GM18505 (cell line): ENCODE measurements at regions not wholly inside any gene's neighbourhood (a gene's known extent, or its start where the extent isn't known, plus 50 kb on each side); places are given as distances from the start of the nearest gene placed in this dataset.
A peak's percentile ranks its signal among the peaks of the same experiment; 100 is the strongest.

ENCODE experiments used
- ATAC-seq: cut with Tn5 transposase; IDR thresholded peaks from one replicate; pipeline ENCODE4 v1.9.1; 2021; ENCODE audit not compliant: unreplicated experiment
- POLR2A ChIP-seq: IDR thresholded peaks from 4 replicates; pipeline ENCODE4 v1.6.1; 2011; ENCODE audit warnings: borderline replicate concordance; ENCODE audit not compliant: insufficient read depth, insufficient read length; ENCODE audit errors: extremely low read depth

DNA sequence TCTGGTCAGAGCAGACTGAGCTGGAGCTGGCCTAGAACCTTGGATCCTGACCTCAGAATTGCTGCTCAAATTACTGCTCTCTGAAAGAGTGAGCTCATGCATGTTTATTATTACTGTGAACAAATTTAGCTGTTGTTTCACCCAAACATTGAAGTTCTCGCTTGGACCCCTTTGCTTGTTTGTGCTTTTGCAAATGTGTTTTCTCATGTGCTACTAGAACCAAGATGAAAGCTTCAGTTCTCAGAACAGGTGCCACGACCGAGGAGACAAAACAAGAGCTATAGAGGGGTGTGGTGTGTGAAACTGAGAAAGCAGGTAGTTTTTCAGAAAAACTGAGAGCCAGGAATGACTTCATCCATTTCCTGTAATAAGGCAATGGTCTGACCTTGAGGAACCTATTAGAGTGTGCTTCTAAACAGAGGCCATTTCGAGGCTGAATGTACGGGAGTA is 50.0 kb upstream of the ESR1 start:
- peak; percentile 97 for ATAC-seq
- no peak for TF ChIP-seq POLR2A
